Femur (tissue), 1 donor: ENCODE measurements at regions not wholly inside any gene's neighbourhood (a gene's known extent, or its start where the extent isn't known, plus 50 kb on each side); places are given as distances from the start of the nearest gene placed in this dataset.

ENCODE experiments used
- DNase-seq: peaks from one replicate; pipeline ENCODE4 v3.0.0-alpha.2; 2017

DNA sequence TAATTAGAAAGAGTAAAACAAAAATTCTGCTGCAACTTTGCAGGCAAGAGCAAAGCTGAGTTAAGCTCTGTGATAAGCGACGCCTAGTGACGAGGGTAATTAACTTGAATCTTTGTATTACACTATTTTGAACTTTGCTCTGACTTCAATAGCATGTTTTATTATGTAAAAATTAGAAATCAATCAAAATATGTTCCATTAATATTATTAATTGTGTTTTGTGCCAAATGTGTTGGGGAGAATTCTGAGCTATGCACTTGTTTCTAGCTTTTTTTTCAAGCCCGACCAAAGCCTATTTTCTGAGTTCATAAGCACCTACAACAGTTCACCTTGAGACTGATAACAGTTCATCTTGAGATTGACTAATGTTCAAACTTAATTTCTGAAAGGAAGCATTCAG is 90.1 kb upstream of the PDE3A start:
- no peak for DNase-seq

DNA sequence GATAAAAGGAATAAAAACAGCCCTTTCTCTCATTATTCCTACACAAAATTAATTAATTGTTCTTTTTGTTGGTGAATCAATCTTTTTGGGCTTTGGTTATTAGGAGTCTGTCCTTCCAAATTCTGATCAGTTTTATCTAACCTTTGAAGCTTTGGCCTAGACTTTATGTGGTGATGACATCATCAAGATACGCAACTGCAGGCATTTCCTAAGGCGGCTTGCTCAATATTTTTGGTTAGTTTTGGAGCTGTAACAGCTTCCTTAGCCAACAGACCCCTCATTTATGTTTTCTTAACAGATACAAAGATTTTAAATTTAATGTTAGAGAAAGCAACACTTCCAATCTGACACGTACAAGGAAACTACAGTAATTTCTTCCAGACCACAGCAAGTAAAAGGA is 87.8 kb upstream of the PDE3A start:
- no peak for DNase-seq

DNA sequence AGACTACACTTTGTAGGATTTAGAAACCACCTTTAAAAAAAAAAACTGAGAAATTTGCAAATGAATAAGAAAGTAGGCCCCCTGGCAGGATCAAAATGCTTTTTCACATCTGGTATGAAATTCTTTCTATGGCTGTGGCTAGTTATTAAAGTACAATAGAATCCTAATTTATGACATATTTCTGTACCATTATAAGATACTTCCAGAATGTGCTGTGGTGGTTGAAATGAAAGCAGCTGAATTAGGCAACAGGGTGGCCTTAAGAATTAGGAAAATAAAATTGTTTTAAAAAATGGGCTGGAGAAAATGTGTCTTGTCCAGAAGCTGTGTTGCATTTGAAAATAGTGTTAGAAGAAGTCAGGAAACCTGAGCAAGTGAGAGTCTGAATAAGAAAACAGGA is 85.9 kb upstream of the PDE3A start:
- DNase-seq, result no peak

DNA sequence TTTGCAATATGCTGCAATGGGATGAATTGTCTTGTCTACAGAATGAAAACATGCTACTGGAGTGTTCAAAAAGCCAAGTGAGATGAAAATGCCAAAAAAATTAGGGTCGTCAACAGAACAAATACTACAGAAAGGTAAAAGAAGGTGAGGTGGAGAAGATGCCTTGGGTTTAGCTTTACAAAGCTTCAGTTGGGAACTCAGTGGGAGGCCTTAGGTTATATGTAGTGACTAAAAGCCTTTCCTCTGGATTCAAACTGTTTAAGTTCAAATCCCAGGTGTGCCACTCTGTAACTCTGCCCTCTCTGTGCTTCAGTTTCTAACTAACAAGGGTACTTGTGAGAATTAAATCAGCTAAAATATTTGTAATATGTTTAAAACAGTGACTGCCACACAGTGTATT is 84.9 kb upstream of the PDE3A start:
- no peak for DNase-seq

GRCh38 chr12:20289520-20289919 is 78.8 kb upstream of the PDE3A start:
- no peak for DNase-seq

DNA sequence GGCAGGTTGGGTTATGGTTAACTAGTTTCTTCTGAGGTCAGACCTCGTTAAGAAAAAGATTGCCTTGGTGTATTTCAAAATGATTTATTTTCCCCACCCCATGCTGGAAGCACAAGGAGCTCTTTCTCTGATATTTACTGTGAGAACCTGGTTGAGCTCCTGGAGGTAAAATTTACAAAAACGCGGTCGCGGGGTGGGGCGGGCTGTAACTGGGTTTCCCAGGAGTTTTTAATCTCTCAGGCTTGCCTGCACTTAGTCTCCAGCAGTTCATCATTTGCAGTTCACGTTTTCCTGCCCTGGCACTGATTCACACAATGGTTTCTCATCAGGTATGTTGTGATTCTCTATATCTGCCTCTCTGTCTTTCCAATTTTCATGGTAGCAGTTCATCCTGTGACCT is 67.9 kb upstream of the PDE3A start:
- no peak for DNase-seq

- DNase-seq, result no peak
Measured at GRCh38 chr12:20305470-20305869, 62.9 kb upstream of the PDE3A start.

- DNase-seq, result no peak
Measured at GRCh38 chr12:20309504-20310148, 58.7 kb upstream of the PDE3A start.

- no peak for DNase-seq
Measured at GRCh38 chr12:20314328-20314727, 54.0 kb upstream of the PDE3A start.

DNA sequence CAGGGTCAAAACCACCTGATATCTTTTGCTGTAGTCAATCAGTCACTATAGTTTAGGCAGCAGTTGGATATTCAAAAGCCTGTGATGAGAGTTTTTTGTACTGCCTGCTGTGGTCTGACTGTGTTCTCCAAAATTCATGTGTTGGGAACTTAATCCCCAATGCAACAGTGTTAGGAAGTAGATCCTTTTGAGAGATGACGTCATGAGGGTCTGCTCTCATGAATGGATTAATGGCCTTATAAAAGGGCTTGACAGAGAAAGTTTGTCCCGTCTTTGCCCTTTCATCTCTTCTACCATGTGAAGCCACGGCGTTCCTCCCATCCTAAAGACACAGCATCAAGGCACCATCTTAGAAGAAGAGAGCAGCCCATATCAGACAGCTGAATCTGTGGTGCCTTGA is 50.8 kb upstream of the PDE3A start:
- DNase-seq, result no peak
